Activated gamma-delta T cell (primary cell): ENCODE measurements at regions not wholly inside any gene's neighbourhood (a gene's known extent, or its start where the extent isn't known, plus 50 kb on each side); places are given as distances from the start of the nearest gene placed in this dataset.
"Not testable (repeated sequence)": the region's sequence is repeated elsewhere in the genome, so short reads cannot be mapped to it uniquely, and the experiment has no call there.

ENCODE experiments used
- DNase-seq: peaks from one replicate; lab custom pipeline; 2025; lab: John Stamatoyannopoulos, UW

DNA sequence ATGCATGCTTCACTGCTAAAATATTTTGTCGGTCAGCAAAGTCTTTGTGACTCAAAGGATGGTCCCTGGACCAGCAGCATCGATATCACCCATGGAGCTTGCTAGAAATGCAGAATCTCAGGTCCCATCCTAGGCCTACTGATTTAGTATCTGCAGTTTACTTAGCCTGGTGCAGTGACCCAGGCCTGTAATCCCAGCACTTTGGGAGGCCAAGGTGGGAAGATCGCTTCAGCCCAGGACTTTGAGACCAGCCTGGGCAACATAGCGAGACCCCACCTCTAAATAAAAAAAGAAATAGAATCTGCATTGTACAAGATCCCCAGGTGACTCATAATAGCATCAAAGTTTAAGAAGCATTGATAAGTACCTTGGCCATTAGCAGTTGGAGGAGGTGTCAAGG lies 248.7 kb downstream of the CD83 start:
- DNase-seq = no peak

DNA sequence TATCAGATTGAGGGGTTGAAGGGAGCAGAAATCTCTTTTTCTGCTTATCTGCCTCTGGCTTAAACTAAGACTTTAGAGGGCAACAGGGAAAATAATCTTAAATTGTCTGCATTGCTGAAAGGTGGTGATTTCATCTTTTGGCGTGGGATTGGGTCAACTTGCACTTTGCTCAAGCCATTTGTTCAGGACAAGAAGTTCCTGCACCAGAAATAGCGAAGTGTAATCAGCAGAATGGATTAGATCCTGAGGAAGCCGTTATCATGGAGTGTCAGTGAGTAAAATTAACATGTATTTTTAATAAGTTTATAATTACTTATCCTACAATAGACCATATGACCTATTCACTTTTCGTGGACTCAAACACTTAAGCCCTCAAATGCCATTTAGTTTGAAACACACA lies 249.3 kb downstream of the CD83 start:
- no peak for DNase-seq

DNA sequence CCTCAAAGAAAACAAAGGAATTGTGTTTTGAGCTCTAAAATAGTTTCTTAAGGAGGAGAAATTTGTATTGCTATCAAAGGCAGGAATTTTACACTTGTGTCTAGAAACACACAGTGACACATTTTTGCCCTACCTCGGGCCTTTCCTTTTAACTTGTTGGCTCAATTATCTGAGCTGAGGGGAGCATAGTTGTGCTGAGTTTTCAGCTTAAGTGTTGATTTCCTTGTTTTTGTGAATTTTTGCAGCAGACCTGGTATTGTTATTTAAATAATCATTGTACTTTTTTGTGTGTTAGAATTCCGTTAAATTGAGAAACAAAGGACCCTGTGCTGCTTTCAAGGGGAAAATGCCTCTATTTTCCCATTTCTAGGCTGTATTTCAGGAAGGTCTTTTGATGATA lies 249.7 kb downstream of the CD83 start:
- no peak for DNase-seq

DNA sequence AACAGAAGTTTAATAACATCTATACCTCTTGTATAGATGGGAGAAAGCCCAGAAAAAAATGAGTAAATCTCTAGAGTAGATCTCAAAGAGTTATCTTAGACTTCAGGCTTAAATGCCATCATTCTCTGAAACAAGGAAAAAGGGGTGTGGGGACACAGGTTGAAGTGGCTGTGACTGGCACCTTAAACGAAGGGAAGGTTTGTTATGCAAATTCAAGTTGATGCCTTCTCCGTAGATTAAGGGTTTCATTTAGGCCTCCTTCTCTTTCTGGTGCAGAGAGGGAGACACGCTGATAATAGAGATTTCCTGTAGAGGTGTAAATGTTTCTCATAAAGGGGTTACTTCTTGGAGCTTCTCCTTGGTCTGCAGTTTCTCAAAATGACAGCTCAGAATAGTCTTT lies 252.1 kb downstream of the CD83 start:
- DNase-seq = no peak

GRCh38 chr6:14371530-14371929 lies 254.0 kb downstream of the CD83 start:
- DNase-seq = no peak

GRCh38 chr6:14372734-14373489 lies 255.3 kb downstream of the CD83 start:
- DNase-seq = no peak

- no peak for DNase-seq
Measured at GRCh38 chr6:14373648-14374437, 256.3 kb downstream of the CD83 start.

- no peak for DNase-seq
Measured at GRCh38 chr6:14375930-14376329, 258.4 kb downstream of the CD83 start.

GRCh38 chr6:14379568-14379967 lies 262.0 kb downstream of the CD83 start:
- DNase-seq = no peak

- no peak for DNase-seq
Measured at GRCh38 chr6:14380086-14380820, 262.7 kb downstream of the CD83 start.

DNA sequence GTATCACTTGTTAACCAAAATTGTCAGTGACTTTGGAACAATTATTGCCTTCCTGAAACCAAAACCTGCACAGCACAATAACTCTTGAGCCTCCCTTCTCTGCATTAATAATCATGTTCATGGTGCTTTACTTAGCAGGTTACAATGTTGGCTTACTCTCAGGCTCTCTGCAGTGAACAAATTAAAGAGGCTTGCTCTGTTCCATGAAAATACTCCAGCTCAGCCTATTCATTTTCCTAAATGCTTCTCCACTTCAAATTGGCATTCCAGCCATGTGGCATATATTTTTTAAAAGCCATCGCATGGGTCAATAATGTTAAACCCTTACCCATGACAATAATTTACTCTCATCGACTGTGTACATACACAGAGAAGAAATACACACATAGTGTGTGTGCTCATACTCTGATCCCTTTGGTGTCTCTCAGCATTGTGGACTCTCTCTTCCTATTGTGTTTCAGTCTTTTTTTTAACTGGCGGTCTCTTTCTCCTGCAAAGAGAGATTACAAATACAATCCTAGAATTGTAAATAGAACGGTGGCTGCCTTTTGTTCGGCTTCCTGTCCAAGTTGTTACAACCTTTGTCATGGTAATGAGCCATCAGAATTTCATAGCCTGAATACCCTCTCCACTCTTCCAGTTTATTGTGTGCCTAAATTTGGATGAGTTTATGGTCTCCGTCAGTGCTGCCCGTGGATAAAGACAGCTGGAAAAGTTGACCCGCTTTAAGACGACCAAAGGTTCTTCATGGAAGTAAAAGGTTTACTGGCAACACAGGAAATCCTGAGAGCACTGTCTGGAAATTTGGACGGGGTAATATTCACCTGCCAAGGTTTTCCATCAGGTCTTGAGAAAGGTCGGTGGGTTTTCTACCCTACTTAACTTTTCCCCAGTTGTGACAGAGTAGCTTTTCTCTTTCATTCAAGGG lies 263.6 kb downstream of the CD83 start:
- DNase-seq = no peak

GRCh38 chr6:14381829-14382677 lies 264.5 kb downstream of the CD83 start:
- no peak for DNase-seq

DNA sequence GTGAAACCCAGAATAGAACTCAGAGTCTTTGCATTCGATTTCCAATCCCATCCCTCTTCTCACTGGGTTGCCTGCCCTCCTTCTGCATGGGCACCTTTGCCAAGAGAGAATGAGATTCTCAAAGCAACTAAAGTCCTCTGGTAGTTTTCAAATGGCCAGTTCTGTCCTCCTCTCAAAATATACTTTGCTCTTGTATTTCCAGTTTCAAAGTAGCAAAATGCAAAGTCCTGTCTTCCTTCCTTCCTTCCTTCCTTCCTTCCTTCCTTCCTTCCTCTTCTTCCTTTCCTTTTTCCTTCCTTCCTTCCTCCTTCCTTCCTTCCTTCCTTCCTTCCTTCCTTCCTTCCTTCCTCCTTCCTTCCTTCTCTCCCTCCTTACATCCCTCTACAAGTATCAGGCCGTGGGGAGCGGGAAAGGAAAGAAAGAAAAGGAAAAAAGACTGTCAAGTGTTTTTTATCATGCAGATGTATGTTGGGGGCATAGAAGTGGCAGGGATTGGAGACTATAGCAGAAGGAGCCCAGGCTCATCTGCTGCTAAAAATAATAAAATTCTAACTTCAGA lies 265.2 kb downstream of the CD83 start:
- no peak for DNase-seq

DNA sequence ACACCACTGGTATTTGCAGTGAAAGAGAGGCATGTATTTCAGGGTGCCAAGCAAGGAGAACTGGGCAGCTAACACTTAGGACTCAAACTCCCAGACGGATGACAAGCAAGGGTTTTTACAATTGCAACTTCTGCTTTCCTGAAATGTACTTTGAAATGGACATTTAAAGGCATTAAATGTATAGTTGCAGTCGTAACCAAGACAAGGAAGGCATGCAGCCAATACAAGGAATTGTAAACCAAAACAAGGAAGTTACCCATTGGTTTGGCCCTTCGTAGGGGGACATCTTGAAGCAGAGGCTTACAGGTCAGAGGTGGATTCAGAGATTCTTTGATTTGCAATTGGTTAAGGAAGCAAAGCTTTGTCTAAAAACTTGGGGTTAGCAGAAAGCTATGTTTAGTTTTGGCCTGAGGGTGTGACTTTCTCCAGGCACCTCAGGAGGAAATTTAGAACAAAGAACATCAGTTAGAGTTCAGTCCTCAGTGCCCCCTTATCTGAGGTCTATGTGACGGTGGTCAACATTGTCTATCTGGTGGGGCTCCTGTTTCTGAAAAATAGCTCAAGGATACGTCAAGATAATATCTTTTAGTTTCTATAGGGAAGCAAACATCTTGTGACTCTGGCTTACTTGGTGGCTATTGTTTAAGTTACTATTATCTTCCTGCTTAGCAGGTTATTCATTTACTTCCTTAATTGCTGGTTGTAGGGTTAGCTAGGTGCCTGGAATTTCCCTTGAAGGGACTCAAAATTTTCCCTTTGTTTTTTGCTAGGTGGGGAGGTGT lies 266.0 kb downstream of the CD83 start:
- DNase-seq = no peak

DNA sequence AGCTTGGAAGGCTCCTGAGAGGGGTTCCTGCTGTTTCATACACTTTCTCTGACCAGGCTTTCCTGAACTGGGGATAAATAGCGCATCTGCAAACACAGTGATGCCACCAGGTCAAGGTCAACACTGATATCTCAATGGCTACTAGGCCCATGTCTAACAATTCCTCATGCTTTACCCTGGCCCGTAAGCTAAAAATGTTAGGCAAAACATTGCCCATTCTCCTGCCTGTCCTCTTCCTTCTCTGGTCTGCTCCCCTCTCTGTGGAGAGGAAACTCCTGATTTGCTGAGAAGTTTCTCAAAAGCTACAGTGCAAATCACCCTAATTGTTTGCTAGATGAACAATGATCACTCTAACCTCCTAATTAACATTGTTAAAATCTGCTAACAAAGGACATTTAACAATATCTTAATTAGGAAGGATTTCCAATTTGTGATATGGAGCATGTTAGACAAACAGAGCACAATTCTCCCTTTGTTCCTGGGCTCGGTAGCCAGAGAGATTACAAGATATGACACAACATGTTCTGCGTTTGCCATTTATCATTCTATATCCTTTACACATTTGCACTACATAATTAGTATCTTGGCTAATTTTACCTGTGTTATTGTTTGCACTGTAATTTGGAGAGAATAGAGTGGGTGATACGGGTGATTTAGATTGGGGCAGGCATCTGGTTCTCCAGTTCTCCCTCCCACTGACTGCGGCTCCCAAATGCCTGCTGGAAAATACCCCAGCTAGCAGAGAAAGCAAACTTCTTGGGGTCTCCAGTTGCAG lies 266.8 kb downstream of the CD83 start:
- no peak for DNase-seq

- DNase-seq = no peak
Measured at GRCh38 chr6:14386263-14386662, 268.7 kb downstream of the CD83 start.

- DNase-seq = no peak
Measured at GRCh38 chr6:14386668-14387067, 269.1 kb downstream of the CD83 start.

DNA sequence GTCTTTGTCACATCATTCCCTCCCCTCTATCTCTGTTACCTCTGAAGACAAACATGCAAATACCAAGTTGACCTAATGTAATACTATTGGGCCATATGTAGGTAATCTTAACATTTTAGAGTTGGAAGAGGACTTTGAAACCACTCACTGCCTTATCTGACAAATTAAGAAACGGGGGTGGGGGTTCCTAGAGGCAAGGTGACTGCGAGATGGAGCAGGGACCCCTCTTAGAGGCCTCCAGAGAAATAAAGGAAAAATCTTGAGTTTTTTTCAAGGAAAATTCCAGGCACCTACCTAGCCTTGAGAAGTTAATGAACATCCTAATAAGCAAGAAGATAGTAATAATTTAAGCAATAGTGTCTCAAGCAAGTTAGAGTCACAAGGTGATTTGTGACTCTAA lies 270.8 kb downstream of the CD83 start:
- DNase-seq = no peak

DNA sequence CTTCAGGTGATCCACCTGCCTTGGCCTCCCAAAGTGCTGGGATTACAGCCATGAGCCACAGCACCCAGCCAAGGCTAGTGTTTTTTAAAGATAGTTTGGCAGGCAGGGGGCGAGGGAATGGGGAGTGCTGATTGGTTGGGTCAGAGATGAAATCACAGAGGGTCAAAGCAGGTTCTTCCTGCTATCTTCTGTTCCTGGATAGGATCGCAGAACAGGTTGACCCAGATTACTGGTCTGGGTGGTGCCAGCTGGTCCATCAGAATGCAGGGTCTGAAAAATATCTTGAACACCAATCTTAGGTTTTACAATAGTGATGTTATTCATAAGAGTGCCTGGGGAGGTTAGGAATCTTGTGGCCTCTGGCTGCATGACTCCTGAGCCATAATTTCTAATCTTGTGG lies 272.2 kb downstream of the CD83 start:
- not testable (repeated sequence) for DNase-seq
